ENCODE measurements at regions not wholly inside any gene's neighbourhood (a gene's known extent, or its start where the extent isn't known, plus 50 kb on each side); places are given as distances from the start of the nearest gene placed in this dataset.

DNA sequence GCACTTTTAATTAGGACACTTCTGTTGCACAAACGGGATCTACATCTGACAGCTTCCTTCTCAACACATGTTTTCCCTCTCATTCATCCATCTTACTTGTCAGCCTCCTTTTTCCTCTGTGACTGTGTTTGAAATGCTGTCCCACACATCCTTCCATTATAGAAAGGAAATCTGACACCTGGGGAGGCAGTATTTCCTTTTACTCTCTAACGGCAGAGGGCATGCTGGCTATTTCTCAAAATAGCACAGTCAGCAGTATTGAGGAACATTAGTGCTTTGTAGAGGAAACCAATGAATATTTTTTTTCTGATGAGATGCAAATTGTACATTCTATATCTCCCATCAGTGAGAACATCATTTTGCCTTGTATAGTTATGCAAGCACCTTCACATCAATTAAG is 668.7 kb downstream of the SLC4A3 start:
- TF ChIP-seq SUZ12 (IDR thresholded peaks at IDR 0.05) (no peak), SP1 (IDR thresholded peaks at IDR 0.05) (no peak), TARDBP (IDR thresholded peaks at IDR 0.05) (no peak), ELF4 (IDR thresholded peaks at IDR 0.05) (no peak), BHLHE40 (IDR thresholded peaks at IDR 0.05; ENCODE audit: borderline replicate concordance) (no peak)

Data from HEK293T (cell line).